NCI-H345 treated with DMSO at 0.1 percent for 48 hours (cell line): ENCODE measurements at regions not wholly inside any gene's neighbourhood (a gene's known extent, or its start where the extent isn't known, plus 50 kb on each side); places are given as distances from the start of the nearest gene placed in this dataset.

Experiments
- DNase-seq: peaks from one replicate; lab custom pipeline; 2025; ENCODE audit not compliant: unreplicated experiment; lab: John Stamatoyannopoulos, UW

DNA sequence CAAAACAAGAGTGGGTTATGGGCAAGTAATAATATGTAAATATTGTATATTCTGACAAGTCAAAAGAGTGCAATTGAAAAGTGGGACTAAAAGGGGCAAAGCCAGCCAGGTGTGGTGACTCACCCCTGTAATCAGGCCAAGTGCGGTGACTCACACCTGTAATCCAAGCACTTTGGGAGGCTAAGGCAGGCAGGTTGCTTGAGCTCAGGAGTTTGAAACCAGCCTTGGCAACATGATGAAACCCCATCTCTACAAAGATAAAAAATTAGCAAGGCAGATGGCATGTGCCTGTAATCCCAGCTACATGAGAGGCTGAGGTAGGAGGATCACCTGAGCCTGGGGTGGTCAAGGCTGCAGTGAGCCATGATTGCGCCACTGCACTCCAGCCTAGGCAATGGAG is 304.0 kb downstream of the HHIPL2 start:
- DNase-seq = no peak

DNA sequence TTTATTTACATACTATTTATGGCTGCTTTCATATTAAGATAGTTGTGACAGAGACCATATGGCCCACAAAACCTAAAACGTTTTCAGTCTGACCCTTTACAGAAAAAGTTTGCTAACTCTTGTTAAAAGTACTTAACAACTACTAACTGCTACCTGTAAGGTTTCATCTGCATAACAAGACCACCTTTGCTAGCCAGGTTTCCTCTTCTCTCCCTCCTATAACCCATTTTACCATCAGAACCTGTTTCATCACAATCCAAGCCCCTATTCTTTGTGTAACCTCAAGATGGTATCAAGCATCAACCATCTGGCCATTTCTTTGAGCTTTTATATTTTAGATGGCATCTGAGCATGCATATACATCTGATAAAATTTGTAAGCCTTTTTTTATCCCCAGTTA is 305.4 kb downstream of the HHIPL2 start:
- no peak for DNase-seq

DNA sequence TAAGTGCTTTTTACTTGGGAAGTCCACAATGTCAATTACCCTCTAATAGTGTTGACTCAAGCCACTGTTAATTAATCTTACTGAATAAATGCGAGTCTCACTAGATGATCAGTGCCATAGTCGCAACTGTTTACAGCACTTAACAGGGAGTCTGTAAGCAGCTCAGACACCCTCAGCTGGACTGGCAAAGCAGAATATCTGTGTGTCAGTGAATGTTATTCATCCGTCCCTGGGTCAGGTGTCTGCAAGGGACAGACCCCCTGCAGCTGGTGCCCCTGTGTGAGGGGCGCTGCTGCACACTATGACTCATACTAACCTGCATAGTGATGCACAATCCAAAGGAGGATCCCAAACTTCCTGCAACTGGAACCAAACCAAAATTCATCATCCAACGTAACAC is 306.5 kb downstream of the HHIPL2 start:
- DNase-seq = no peak

DNA sequence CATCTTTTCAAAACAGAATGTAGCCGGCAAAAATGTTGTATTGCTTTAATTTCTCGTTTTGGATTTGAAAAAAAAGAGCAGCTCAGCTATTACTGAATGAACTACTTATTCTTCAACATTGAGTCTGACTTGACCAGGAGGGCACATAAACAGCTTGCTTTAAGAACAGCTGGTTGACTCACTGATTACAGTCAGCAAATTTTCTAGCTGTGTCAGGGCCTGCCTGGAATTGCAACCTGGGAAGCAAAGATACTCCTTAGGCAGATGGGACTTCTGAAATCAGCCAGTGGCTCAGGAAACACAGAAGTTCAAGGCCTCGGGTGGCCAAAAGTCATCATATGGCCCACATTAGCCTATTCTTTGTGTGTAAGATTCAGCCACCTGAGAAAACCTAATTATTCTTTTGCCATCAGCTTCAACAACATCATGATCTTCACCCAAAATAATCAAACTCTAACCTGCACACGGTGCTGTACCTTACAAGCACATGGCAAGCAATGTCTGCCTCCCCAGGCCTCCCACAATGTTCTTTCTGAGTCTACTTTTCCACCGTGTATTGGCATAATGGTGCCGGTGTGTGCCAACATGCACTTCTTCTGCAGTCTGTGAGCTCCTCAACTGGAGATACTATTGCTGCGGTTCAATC is 307.2 kb downstream of the HHIPL2 start:
- DNase-seq = no peak

DNA sequence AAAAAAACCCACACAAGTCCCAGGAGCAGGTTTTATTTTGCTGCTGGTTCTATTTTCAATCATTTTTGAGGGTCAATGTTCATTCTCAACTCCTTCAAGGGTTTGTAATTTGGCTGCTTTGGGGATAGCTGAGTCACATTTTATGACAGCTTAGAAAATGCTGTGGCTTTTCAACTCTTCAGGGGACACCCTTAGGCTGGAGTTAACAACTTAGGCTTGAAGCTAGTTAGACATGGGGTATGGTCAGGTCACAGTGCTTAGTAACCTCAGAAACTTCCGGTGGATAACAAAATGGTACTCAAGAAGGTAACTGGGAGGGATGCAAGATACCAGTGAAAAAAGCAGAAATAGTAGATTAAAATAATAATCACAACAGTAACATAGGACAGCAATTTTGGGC is 308.8 kb downstream of the HHIPL2 start:
- DNase-seq = no peak

DNA sequence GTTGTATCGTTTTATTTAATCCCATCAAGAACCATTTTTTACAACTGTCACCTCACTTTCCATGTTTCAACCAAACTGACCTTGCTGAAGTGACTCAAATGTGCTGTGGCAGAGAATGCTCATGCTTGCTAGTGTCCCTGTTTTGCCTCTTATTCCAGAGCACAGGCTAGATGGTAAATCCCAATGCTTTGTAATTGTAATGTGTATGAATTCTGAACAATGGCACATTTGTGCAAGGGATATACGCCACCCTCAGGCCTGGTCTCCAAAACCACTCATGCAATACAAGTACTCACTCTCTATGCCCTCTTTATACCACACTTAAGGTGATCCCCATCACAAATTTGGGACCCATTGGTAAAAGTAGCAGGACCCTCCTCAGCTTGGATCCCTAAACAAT is 313.6 kb downstream of the HHIPL2 start:
- no peak for DNase-seq

DNA sequence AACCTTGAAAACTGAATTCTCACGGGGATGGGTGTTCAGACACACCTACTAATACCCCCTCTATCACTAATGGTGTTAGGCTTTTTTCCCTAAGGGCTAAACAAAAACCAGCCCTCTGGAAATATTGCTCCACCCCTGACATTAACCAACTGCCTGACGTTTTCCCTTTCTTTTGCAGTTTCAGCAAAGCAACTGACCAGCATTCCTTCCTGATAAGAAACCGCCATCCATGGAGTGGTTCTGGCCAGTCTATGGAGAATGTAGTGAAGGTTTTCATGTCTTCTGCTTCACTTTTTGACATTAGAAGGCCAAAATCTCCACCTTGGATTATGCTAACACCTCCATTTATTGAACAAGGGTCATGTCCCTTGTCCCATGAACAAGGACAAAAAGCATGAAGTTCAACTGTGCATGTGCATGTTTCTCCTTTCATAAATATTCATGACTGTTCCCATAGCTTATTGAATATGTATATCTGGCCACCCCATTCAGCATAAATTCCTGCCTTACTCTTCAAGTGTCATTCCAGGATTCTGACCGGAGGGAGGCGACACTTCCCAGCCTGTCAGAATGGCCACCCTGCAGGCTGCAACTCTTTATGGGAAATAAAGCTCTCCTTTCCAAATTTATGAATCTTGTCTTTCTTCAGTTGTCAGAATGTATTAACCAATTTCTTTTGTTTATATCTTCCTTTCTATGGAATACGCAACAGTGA is 314.3 kb downstream of the HHIPL2 start:
- DNase-seq = no peak

DNA sequence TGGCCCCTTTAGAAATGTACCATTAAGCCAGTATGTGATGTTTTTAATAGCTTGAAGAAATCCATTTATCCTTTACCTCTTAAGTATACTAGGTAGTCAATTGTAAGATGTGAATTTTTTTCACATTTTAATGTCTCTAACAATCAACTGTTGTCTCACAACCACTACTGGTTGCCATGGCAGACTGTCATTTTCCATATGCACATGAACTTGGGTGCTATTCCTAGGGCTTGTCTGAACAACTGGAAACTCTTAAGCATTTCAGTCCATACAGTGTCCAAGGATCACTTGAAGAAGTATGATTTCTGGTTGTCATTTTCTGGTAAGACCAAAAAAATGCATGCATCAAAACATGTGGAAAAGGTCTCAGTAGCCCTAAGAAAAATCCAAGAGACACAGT is 315.1 kb downstream of the HHIPL2 start:
- no peak for DNase-seq

DNA sequence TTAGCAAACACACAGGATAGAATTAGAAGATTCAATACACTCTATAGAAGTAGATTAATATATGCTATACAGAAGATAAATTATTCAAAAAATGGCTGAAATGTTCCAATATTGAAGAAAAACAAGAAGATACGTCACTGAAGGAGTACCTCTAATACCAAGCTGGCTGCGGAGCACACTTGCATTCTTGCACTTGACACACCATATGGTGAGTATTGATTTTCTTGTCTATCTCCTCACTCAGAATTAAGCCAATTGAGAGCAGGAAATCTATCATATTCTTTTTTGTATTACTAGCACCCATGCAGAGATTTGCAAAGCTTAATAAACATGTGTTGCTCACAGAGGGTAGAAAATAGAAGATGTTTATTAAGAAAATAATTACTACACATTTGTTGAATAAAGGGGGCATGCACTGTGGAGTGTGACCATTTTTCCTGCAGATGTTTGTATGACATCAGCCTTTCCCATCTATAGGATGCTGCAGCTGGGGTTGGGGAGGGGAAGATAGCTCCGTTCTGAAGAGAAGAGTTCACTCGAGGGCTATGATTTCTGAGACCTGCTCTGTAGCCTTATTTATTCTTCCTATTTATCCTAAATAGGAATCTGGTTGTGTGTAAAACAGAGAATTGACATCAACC is 318.1 kb downstream of the HHIPL2 start:
- DNase-seq = no peak

DNA sequence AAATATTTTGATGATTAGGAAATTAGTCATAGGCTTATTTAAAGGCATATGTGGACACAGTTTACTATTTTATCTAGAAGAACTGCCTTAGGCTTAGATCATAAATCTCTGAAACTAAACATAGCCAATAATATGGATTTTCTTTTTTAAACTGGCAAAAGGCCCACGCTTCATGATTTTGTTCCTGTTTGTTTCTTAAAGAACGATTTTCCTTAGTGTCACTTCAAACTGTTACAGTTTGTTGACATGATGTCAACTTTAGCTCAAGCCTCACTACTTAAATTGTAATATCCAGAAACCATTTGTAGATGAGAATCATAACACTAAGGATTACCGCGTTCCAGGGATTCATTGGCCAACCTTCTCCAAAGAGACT is 322.6 kb downstream of the HHIPL2 start:
- DNase-seq = no peak

DNA sequence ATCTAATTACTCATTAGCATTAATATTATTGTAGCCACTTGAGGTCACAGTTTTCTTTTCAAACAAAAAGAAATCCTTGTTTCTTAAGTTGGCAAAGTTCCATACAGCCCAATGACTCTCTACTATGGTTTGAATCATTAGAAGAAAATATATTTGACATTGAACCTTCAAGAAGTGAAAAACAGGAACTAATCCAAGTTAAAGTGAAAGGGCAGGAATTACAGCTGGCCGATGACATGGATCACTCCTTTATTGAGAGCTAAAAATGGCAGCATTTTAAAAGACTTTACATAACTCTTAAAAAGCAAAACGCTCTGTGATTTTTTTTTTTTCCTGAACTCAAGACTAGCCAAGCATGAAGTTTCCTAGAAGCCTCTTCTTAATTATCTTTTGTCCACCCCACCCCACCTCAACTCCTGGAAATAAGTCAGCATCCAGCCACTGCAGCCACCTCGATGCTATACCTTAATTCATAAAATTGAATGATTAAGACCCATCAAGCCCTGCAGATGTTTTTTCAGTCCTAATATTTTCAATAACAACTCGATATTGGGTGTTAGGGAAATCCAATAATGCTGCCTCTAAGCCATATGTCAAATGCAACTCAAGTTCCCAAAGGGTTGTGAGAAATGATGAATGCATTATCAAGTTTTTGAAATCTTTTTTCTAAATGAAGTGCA is 323.1 kb downstream of the HHIPL2 start:
- no peak for DNase-seq

DNA sequence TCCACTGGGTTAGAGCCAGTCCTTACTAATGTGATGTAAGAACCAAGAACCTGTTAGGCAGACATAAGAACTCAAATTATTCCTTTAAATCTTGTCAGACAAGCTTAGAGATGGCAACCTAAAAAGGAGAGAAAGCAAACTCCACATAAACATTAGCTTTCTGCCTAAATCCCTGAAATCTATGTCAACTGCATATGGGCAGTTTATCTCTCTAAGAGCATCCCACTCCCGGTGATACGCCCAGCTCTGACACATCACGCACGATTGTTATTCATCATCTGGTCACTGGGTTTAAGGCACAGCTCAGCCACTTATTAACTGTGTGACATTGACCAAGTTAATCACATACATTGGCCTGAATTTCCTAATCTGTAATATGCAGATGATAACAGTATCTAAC is 323.7 kb downstream of the HHIPL2 start:
- no peak for DNase-seq

DNA sequence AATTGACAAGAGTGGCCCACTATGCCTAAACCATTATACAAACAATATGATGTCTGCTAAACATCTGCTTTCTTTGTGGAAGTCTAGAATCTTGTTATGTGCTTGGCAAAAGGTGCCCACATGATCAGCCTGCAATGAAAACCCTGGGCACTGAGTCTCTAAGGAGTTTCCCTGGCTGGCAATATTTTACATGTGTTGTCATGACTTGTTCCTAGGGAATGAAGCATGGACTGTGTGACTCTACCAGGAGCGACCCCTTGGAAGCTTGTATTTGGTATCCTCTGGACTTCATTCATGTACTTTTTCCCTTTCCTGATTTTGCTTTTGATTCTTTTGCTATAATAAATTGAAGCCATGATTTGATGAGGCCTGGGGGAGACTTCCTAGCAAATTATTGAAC is 324.9 kb downstream of the HHIPL2 start:
- DNase-seq = no peak

DNA sequence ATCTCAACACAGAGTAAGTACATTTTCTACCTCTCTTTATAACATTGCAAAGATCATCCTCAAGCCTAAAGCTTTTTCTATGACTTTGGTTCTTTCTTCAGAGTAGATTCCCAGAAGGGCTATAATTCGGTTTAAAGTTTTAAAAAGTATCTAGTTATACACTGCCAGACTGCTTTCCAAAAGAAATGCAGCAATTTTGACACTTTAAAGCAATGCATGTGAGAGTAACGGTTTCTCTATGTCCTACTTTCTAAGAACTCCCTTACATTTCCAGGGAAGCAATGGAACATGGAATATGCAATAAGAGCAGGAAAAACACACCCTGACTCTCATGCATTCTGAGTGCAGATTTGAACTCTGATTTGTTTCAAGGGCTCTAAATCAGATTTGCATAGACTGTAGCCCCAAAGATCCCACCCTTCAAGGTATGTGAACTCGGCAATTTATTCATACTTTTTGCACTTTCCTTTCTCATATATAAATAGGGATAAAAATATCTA is 331.6 kb downstream of the HHIPL2 start:
- DNase-seq = no peak

DNA sequence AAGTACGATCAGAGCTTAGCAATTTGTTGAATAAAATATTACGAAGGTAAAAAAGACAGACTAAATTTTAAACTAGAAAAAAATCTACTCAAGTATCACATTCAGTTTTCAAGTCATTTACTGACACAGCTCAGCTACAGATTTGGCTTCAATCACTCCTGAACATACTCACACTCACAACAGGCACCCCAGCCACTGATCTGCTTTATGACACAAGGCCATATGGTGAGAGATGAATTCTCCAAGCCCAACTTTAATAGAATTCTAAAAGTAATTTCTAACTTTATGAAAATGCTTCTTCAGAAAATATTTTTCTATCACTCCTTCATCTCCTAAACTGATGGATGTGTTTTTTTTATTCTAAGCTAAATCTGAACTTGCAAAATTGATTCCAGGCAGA is 337.1 kb downstream of the HHIPL2 start:
- no peak for DNase-seq

DNA sequence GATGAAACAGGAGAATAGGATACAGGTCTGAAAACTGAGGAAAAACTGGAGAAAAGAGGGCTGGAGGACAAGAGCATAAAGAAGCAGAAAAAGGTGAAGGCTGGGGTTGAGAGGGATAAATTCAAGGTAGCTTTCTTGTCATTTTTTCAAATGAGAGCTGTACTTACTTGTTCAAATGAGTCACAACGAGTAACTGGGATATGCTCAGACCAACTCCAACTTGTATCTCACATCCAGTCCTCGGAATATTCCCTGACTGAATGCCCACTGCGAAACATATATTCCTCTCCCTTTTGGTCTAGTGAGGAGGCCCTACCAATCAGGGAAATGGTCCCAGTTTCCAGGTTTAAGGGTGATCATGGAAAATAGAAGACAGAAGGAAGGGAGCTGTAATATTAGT is 343.4 kb downstream of the HHIPL2 start:
- DNase-seq = no peak

DNA sequence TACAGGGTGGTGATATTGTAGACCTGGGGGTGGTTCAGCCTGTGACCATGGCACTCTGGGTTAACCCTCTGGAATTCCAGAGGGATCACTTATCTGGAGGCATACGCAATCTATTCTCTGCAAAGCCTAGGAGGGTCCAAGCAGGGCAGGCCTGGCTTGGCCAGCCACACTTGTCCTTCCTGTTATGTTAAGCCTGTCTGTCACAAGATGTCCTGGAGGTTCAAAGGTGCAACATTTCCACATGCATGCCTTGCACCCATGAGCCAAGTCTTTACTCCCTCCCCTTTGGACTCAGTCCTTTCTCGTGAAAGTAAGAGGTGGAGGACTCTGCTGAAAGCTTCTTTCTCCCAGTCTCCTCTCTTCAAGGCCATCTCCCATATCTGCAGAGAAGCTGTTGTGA is 345.1 kb downstream of the HHIPL2 start:
- DNase-seq = no peak

DNA sequence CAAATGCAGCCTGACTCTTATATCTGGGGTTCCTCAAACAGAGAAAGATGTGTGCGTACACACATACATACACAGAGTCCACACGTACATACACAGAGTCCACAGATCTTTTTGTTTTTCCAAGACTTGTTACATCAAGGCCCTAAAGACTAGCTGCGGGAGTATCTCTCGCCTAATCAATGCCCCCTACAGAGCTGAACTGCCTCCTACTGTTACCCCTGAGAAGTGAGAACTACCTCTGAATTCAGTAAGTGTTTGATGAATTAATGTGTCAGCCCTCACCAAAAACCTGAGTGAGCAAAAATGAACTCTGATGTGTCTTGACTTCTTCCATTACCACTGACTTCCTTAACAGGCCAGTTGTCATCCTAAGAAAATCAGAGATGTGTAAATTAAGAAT is 351.2 kb downstream of the HHIPL2 start:
- no peak for DNase-seq

DNA sequence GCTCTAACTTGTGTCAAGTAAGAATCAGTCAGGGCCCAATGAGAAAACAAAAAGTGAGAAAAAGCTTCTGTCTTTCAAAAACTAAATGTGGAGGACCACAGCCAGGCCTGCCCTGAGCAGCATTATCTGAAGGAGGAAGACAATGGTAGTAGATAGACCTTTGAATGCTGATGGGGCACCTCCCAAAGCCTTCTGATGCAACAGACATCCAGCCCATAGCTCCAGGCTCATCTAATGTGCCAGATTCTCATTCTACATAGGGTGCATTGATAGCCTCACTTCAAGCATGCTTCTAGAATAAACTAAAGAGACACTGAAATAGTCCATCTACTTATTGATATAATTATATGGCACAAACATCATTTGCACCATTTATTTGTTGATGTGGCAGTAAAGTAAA is 351.6 kb downstream of the HHIPL2 start:
- DNase-seq = no peak

DNA sequence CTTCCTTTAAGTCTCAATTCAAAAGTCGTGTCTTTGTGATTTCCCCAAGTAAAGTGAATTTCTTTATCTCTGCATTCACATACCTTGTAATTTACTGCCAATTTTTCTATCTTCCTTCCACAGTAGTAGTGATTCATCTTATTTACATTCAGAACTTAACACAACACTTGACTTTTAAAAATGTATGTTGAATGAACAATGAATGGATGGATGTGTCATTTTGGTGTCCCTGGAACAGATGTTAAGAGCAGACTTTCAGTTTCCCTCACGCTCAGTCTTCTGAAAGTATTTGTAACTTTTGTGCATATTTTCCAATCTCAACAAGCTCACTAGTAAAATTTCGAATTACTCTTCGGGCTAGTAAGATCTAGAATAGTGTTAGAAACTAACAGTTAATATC is 352.0 kb downstream of the HHIPL2 start:
- no peak for DNase-seq

DNA sequence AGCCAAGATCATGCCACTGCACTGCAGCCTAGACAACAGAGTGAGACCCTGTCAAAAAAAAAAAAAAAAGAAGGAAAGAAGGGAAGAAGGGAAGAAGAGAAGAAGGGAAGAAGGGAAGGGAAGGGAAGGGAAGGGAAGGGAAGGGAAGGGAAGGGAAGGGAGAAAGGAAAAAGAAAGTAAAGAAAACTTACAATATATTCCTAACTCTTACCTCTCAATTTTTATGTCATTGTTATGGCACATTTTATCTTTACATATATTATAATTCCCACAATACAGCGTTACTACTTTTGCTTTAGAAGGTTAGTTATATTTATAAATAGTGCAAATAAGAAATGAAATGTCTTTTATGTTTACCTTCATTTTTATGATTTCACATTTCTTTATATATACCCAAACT is 358.7 kb downstream of the HHIPL2 start:
- DNase-seq = no peak
